Thyroid gland (tissue), 4 donors: ENCODE measurements at regions not wholly inside any gene's neighbourhood (a gene's known extent, or its start where the extent isn't known, plus 50 kb on each side); places are given as distances from the start of the nearest gene placed in this dataset.
A peak's percentile ranks its signal among the peaks of the same experiment; 100 is the strongest.

Experiments used
- DNase-seq, 2 donors: peaks; one replicate each; pipeline ENCODE4 v3.0.0-alpha.2; 2019
- H3K27ac ChIP-seq, 3 donors: fragments of 200-600 bp; sonication (generic); 1 replicate in 2 of 3; 2 replicates in 1 of 3; pipeline ENCODE4 v1.5.1; 2016 to 2019; ENCODE audit warnings: mild to moderate bottlenecking in 1 of 3, moderate library complexity in 1 of 3
- H3K27me3 ChIP-seq: fragments of 200-600 bp; sonication (generic); one replicate; pipeline ENCODE4 v1.5.1; 2019
- H3K36me3 ChIP-seq, 2 donors: fragments of 200-600 bp; sonication (generic); one replicate each; pipeline ENCODE4 v1.5.1; 2016 to 2019
- H3K4me1 ChIP-seq, 2 donors: fragments of 200-600 bp; sonication (generic); one replicate each; pipeline ENCODE4 v1.5.1; 2017 to 2019
- H3K4me3 ChIP-seq, 3 donors: fragments of 200-600 bp; sonication (generic); replicated peaks in 1 of 3; 1 replicate in 2 of 3; 2 replicates in 1 of 3; pipeline ENCODE4 v1.5.1; 2016; ENCODE audit warnings: mild to moderate bottlenecking in 1 of 3
- H3K9me3 ChIP-seq: fragments of 200-600 bp; sonication (generic); one replicate; pipeline ENCODE4 v1.5.1; 2017
- CTCF ChIP-seq, 6 experiments: fragments of 200-600 bp in 3 of 6; fragments of 450-650 bp in 3 of 6; sonication (generic) in 3 of 6; IDR thresholded peaks; one replicate each; pipeline ENCODE4 v1.5.1; 2016 to 2019; ENCODE audit warnings: antibody characterized with exemption in 6 of 6, mild to moderate bottlenecking in 2 of 6, inconsistent platforms in 1 of 6, moderate library complexity in 1 of 6
- POLR2A ChIP-seq, 2 donors: fragments of 450-650 bp; IDR thresholded peaks; one replicate each; pipeline ENCODE4 v1.6.1; 2017; ENCODE audit warnings: antibody characterized with exemption in 2 of 2, mild to moderate bottlenecking in 2 of 2, moderate library complexity in 1 of 2
- WGBS, 2 donors: methylation state at CpG; one replicate each; pipeline ENCODE4 v1.1.5; 2017; 5-methylcytosine and 5-hydroxymethylcytosine counted together
- intact Hi-C: fragments of 100-400 bp; cut with DNase I; formaldehyde crosslinking; loops from one replicate; pipeline ENCODE4 v1.15.1; 2023

- TF ChIP-seq POLR2A (IDR thresholded peaks at IDR 0.05), result no peak
- TF ChIP-seq CTCF (IDR thresholded peaks at IDR 0.05), result no peak
- H3K27ac ChIP-seq, result no peak overlapping the region
- no peak overlapping the region for H3K4me3 ChIP-seq
- 11 to 13% methylated on average over 7 of the region's 7 CpGs for WGBS, 2 donors
- no peaks in the 10 kb centered on the region for H3K9me3 ChIP-seq
- no peak for DNase-seq
- no peaks in the 10 kb centered on the region for H3K36me3 ChIP-seq
- H3K4me1 ChIP-seq, result peaks cover 0 to 11% of the 10 kb centered on the region in 2 donors
- intact Hi-C loops, result no loop called here
- H3K27me3 ChIP-seq, result peaks cover 18% of the 10 kb centered on the region
These were observed 256.4 kb upstream of the SOX21 start for GRCh38 chr13:94968757-94969086.

- WGBS, 2 donors, result 0 to 2% methylated on average over 28 to 35 of the region's 56 CpGs
- DNase-seq, result no peak
- H3K27ac ChIP-seq, result no peak overlapping the region
- H3K36me3 ChIP-seq, result no peaks in the 10 kb centered on the region
- peaks cover 18% of the 10 kb centered on the region for H3K27me3 ChIP-seq
- TF ChIP-seq CTCF (IDR thresholded peaks at IDR 0.05), result no peak
- TF ChIP-seq POLR2A (IDR thresholded peaks at IDR 0.05), result no peak
- no peaks in the 10 kb centered on the region for H3K9me3 ChIP-seq
- peaks cover 0 to 11% of the 10 kb centered on the region in 2 donors for H3K4me1 ChIP-seq
- intact Hi-C loops, result no loop called here
- no peak overlapping the region for H3K4me3 ChIP-seq
These were observed 255.9 kb upstream of the SOX21 start for GRCh38 chr13:94968040-94968756.

DNA sequence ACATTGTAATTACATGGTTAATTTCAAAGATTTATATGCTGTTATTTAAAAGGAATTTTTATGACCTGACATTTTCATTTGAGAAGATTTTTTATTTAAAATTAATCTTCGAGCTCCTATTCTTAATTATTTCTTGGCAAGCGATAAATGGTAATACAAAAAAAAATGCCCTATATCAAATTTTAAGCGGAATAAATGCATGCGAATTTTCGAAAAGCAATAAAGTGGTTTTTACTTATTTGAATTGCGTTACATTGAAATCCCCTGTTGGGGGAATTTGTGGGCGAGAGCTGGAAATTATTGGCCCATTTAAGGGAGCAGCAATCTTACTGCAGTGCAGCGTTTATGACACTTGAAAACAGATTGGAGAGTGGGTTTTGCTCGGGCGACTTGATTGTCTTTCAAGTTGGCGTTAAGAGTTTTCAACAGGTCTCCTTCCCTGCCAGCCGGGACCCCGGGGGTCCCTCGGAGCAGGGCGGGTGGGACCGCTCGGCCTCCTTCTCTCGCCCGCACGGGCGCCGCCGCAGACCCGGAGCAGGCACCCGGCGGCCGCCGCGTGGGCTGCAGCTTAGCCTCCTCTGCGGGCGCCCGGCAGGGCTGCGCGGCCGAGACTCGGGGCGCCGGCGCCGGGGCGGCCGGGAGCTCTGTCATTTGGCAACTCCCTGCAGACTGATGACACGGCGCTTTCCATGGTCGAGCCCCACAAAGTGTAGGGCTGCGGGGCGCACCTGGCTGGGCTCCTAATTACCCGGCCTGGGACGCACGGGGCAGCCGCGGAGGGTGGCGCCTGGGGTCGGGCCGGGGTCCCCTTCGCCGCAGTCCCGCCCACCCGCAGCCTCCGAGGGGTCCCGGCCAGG, 255.1 kb upstream of the SOX21 start:
- TF ChIP-seq POLR2A (IDR thresholded peaks at IDR 0.05), result no peak
- no peak for TF ChIP-seq CTCF (IDR thresholded peaks at IDR 0.05)
- intact Hi-C loops, result no loop called here
- peaks cover 0 to 11% of the 10 kb centered on the region in 2 donors for H3K4me1 ChIP-seq
- H3K9me3 ChIP-seq, result no peaks in the 10 kb centered on the region
- H3K27ac ChIP-seq, result no peak overlapping the region
- H3K36me3 ChIP-seq, result no peaks in the 10 kb centered on the region
- DNase-seq, result peak in 1 of 2 donors; percentile 2
- H3K4me3 ChIP-seq, result no peak overlapping the region
- 4 to 5% methylated on average over 32 to 43 of the region's 61 CpGs for WGBS, 2 donors
- H3K27me3 ChIP-seq, result peaks cover 18% of the 10 kb centered on the region

GRCh38 chr13:94966422-94966955, 254.1 kb upstream of the SOX21 start:
- Histone ChIP-seq H3K4me3 (no peak overlapping the region), H3K27ac (no peak overlapping the region), H3K27me3 (peaks cover 18% of the 10 kb centered on the region), H3K4me1 (peaks cover 0 to 11% of the 10 kb centered on the region in 2 donors), H3K9me3 (no peaks in the 10 kb centered on the region), H3K36me3 (no peaks in the 10 kb centered on the region)
- 25 to 28% methylated on average over 3 of the region's 3 CpGs for WGBS, 2 donors
- TF ChIP-seq POLR2A (IDR thresholded peaks at IDR 0.05), result no peak
- no peak for TF ChIP-seq CTCF (IDR thresholded peaks at IDR 0.05)
- intact Hi-C loops, result no loop called here
- DNase-seq, result no peak

DNA sequence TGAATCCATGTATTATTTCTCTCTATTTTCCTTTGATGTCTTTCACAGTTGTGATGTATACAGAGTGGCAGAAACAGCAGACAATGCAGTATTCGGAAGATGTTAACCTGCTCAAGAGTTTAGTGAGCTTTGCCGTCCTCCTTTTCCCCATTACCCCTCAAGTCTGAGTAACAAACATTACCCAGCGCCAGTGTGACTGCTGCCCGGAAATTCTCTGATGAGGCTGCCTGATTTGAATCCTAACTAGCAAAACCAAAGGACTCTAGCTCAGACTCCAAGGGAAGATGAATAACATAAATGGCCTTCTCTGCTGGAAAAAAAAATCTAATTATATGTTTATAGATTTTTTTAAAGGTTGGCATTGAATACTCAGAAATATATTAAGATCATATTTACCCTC, 247.3 kb upstream of the SOX21 start:
- Histone ChIP-seq H3K9me3 (no peaks in the 10 kb centered on the region), H3K4me1 (no peaks in the 10 kb centered on the region), H3K36me3 (no peaks in the 10 kb centered on the region), H3K27ac (no peak overlapping the region), H3K27me3 (no peaks in the 10 kb centered on the region), H3K4me3 (no peak overlapping the region)
- intact Hi-C loops, result no loop called here
- 64 to 78% methylated on average over 4 of the region's 4 CpGs for WGBS, 2 donors
- DNase-seq, result no peak
- TF ChIP-seq CTCF (IDR thresholded peaks at IDR 0.05) (no peak), POLR2A (IDR thresholded peaks at IDR 0.05) (no peak)
